NOMO-1 treated with DMSO at 0.1 percent for 48 hours (cell line): ENCODE measurements at regions not wholly inside any gene's neighbourhood (a gene's known extent, or its start where the extent isn't known, plus 50 kb on each side); places are given as distances from the start of the nearest gene placed in this dataset.

Source experiments
- DNase-seq: peaks from one replicate; lab custom pipeline; 2025; ENCODE audit not compliant: unreplicated experiment; lab: John Stamatoyannopoulos, UW

DNA sequence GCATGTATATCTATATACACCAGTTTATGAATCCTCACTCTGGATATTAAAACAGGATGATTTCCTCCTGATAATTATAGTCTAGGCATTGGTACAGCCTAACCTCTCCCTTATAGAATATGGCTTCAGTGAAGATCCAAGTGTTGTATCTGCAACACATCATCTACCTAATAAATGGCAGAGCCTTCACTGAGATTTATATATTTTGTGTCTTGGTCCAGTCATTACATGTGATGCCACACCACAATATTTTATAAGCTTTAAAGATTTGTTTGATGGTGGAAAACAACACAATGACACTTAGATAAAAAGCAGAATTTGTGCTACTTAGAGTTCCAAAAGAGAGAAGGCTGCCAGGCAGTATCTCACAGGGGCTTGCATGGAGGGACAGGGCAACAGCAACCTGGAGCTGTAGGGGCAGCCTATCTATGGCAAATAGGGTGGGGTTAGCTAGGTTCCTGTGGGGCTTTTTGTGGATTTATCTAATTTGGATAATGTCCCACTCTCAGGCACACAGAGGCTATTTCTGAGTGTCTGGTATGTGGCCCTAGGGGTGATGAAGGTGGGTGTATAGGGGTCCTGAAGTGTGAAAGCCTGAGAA lies 1736.7 kb upstream of the PRR20A start:
- DNase-seq, result no peak

DNA sequence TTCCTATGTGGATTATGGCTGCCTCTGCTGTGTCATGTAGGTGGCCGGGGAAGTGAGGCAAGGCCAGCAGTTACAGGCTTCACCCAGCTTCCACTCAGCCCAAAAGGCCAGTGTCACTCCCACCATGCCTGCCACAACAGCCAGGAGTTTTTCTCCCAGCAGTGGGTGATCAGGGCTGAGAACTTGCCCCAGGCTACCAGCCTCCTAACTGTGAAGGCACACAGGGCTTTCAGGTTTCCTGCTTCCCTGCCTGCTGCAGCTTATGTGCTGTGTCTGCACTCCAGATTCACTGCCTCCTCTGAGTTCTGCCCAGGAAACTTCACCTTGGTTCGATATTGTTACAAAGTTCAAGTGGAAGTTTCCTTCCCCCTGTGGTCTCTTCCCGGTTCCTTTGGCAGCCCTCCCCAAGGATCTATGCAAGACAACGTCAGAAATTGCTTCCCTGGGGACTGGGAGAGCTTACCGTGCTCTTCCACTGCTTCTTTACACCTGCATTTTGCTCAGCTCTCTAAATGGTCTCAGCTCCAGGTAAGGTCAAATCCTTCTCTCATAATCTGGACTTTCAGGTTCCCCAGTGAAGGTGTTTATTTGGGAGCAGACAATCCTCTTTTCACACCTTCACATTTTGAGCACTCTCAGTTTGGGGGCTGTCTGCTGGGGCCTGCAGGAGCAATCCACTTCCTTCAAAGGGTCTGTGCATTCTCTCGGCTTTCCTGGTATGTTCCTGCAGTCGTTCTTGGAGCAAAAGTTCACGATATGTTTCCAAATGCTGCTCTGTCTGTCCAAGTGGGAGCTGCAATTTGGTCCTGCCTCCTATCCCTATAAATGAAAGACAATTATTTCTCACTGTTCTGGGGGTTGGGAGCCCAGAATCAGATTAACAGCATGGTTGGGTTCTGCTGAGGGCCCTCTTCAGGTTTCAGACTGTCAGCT lies 1730.1 kb upstream of the PRR20A start:
- no peak for DNase-seq

DNA sequence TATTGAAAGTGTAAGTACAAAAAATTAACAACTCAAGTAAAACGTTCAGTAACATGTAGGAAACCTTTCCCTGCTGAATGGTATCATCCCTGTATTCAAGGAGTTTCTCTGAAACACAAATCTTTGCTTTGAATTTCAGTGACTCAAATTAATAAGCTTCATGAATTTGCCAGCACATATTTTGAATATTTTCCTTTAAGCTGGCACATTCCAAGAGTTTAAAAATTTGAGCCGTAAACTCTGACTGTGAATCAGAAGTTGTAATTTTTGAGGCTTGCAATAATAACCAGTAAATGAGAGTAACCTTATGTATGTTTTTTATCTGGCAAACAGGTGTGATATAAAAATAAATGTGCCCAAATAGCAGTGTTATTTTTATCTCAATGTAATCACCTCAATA lies 1722.6 kb upstream of the PRR20A start:
- no peak for DNase-seq

DNA sequence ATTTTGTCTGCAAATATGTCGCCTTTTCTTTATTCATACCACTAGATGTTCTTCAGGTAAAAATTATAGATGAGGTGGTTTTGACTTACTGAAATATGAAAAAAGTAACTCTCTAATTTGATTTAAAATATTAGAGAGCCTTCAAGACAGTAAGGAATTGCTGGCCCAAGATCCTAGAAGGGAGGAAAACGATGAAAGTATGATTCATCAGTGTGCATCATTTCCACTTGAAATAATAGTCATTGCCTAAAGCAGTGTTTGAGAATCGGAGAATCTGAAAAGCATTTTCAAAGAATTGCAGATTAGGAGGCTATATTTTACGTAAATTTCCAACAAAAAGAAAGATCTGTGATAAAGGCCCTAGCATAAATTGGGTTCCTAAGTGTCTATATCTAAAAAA lies 1707.9 kb upstream of the PRR20A start:
- no peak for DNase-seq

DNA sequence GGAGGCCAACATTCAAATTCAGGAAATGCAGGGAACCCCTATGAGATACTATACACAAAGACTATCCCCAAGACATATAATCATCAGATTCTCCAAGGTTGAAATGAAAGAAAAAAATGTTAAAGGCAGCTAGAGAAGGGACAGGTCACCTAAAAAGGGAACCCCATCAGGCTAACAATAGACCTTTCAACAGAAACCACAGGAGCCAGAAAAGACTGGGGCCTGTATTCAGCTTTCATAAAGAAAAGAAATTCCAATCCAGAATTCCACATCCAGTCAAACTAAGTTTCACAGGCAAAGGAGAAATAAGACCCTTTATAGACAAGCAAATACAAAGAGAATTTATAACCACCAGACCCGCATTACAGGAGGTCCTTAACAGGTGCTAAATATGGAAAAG lies 1703.6 kb upstream of the PRR20A start:
- no peak for DNase-seq

DNA sequence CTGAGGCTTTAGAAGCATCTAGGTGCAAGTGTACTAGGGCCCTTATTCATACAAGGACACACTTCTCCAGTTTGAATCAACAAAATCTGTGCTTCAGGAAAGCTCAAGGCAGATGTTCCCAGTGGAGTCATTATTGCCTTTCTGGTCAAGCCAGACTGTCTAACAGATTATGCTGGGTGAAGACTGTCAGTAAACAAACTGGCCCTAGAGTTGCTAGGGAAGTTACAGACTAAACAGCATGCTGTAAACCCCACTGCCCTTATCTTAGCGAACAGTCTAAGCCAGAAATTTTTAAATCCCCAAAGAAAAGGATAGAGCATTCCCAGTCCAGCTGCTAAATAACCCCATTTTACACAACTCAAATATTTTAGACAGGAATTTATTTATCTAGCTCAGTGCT lies 1701.3 kb upstream of the PRR20A start:
- DNase-seq, result no peak

DNA sequence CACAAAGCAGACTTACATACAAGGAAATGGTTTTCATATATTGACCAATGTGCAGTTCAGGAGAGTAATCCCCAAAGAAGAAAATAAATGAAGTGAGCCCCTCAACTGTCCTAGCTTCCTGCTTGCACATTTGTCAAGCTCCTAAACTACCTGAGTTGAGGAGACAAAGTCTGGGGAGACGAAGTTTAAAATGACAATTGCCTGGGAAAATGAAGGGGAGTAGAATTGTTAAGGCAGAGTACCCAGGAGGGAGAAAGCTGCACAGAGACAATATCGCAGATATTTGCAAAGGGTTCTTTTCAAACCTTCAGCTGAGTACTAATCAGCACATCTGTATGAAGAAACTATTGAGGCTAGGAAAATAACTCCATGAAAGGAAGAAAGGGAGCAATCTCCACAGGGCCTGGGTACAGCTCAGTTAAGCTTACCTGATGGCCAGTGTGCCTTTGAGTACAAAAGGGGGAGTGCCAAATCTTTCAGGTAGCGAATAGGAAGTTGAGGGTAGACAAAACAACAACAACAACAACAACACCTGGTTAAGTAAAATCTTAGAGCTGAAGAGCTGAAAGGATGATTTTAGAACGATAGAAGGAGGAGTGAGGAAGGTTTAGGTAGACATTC lies 1700.1 kb upstream of the PRR20A start:
- no peak for DNase-seq

DNA sequence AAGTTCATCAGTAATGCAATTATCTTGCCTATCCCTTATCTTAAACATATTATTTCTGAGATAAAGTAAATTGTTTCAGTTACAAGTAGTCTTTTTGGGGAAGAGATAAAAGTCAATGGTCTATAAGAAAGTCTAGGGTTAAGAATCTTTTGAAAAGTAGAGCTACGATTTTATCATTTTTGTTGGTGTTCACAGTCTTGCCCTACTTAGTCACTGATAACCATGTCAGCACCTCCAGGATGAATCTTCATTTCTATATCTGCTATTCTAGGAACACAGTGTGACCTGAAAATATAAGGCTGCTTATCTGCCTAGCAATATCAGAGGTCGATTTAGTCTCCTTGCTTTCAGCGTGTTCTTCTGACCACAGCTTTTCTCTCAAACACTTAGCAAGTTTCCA lies 1676.5 kb upstream of the PRR20A start:
- no peak for DNase-seq

DNA sequence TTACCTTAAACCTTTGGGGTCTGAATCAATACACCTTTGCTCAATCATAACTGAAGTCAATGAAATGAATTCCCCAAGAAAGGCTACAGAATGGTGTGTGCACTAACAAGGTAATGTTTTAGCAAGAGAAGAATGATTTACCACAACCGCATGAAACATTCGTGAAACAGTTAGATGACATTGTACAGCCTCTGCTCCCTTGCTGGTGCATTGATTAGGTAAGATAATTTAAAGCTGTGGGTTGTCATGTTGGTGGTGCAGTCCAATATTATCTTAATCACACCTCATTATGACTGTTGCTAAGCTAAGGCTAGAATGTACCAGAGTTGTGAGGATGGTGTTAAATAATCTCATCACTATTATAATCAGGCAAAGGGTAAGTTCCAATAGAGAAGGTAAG lies 1673.2 kb upstream of the PRR20A start:
- no peak for DNase-seq

DNA sequence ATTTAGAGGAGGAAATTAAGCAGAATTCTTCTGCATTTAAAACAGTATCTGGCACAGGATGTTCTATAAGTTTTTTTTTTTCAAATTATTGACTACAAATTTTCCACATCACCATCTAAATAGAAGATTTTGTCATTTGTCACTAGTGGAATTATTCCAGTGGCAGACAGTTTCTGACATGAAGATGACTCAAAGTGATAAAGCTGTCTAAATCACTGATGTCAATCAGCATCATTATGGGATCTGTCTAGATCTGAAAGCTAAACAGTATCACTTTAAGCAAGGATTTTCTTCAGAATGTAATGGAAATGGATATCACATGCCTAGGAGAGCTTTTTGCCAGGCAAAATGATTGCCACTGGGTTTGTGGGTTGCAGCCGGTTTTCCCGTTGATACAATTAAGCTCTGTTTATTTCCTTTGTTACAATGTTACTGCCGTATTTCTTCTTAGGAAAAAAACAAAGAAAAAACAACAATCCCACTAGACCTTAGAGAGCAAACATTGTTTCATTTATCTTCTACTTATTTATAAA lies 1657.0 kb upstream of the PRR20A start:
- no peak for DNase-seq

DNA sequence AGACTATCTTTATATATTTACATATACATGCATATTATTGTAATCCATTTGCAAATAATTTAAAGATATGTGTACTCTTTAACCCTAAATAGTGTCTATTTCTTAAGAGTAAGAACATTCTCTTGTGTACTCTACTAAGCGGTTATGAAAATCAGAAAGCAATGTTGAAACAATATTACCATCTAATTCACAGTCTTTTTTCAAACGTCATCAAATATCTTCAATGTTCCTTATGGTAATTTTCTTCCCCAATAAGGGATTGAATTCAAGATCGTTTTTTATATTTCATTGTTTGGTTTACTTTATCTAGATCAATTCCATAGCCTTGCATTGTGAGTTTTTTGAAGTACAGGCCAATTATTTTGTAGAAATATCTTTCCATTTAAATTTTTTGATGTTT lies 1647.4 kb upstream of the PRR20A start:
- no peak for DNase-seq

DNA sequence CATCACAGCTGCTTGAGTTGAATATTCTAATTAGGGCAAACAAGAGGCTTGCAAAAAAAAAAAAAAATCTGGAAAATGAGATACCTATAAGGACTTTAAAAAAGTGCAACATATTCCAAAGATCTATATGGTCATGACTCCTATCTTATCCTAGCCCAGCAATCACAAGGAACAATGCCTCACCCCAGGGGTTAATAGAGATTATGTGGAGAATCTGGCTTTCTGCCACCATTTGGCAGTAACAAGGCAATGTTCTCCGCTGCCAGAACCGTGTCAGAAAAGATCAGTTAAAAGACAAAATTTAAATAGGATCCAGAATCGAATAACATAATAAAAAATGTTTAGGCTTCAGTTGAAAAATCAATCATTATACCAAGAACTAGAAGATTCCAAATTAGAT lies 1643.2 kb upstream of the PRR20A start:
- DNase-seq, result no peak

DNA sequence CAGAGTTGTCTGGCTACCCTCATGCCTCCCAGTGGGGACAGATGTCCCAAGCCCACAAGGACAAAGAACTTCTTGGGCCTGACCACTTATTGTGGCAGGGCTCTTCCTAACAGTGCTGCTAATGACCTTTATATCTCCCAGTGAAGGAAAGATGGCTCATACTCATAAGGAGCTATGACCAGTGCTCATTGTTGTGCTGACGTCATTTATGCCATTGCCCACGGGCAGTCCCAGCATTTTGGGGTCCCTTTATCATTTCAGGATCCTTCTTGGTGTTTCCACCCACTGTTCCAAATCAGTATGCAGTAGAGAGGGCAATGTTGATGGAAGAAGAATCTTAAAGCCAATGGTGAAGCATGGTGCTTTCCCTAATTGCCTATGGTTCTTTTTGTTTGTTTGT lies 1640.0 kb upstream of the PRR20A start:
- no peak for DNase-seq

DNA sequence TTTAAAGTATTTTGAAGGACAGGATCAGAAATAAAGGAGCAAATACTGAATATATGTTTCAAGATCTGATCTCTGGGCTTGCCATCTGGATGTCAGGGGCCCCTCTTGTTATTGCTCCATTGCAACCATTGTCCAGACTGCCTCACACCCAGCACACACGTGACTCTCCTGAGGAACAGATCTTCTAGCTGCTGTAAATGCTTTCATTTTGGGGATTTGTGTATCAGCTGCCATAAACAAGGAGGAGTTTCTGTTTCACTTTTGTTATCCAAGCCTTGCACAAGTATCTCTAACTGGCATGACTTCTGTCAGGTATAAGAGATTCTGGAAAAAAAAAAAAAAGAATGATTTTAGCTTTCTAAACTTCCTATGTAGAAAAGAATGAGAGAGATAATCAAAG lies 1624.1 kb upstream of the PRR20A start:
- DNase-seq, result peak; percentile 16

DNA sequence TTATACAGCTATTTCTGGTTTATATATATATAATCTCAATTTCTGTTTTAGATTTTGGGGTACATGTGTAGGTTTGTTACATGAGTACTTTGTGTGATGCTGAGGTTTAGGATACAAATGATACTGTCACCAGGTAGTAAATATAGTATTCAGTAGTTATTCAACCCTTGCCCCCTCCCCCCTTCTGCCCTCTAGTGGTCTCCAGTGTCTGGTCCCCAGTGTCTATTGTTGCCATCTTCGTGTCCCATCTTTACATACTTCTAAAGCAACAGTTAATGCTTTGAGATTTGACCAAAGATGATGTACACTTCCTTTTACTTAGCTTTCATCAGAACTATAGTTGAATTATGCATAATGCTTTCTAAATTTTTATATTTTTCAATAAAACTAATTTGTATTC lies 1623.4 kb upstream of the PRR20A start:
- no peak for DNase-seq

DNA sequence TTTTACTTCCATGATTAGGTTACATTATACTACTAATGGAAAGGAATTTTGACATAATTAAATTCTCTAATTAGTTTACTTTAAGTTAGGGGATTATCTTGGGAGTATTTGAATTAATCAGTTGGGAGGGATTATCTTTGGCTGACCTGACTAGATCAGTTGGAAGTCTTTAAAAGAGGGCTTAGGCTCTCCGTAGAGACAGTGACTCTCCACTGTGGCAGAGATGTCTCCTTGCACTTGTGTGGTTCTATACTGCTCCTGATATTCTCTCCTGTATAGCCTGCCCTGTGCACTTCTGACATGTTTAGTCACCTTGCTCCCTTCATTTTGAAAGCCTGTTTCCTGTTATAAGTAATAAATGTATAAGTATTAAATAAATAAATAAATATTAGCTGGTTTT lies 1612.3 kb upstream of the PRR20A start:
- DNase-seq, result no peak

DNA sequence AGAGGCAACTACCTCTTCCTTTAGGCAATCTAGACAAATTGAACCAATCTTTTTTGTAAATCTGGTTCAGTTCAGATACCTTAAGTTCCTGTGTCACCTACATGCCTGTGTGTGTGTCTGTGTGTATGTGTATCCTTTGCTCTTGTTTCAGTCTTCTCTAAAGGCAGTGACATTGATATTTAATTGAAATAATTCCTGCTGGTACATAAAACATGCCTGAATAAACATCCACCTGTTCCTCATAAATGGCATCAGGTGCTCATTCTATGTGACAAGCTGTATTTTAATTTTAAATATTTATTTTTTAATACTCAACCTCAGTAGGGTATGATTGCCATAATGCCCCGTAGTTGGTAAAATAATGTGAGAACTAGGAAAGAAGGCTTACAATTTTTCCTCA lies 1606.4 kb upstream of the PRR20A start:
- no peak for DNase-seq

DNA sequence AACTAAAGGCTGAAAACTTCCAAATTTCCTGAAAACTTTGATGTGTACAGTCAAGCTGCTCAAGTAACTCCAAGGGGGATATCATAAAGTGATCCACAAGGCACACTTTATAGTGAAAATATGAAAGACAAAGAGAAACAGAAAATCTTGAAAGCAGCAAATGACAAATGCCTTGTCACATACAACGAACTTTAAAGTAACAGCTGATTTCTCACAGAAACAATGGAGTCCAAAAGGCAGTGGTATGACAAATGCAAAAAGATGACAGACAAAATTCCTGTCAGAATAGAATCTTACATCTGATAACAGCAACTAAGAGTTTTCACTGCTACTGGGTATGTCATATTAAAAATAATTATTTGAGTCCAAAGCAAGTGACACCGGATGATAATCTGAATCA lies 1602.3 kb upstream of the PRR20A start:
- no peak for DNase-seq

DNA sequence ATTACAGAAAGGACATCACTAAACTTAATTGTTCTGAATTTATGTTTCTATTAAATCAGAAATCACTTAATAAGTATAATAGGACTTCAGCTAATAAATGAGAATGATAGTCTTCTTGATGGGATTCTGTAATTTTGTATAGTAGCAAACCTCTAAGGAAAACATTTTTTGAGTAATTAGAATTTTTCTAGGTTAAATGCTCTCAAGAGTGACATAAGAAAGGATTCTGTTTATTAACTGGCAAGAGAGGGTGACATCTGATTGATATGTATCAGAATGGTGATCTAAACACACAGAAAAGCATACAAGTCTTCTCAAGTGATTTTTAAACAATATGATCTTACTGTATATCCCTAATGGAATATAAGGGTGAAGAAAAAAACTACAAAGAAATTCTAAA lies 1597.7 kb upstream of the PRR20A start:
- DNase-seq, result no peak

DNA sequence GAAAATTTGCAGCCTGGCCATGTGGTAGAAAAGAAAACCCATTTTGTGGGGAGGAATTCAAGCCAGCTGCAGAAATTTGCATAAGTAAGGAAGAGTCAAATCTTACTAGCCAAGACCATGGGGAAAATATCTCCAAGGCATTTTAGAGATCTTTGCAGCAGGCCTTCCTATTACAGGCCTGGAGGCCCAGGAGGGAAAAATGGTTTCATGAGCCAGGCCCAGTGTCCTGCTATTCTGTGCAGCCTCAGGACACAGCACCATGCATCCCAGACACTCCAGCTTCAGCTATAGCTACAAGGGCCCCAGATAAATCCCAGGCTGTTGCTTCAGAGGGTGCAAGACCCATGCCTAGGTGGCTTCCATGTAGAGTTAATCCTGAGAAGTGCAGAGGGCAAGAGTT lies 1590.1 kb upstream of the PRR20A start:
- DNase-seq, result no peak

DNA sequence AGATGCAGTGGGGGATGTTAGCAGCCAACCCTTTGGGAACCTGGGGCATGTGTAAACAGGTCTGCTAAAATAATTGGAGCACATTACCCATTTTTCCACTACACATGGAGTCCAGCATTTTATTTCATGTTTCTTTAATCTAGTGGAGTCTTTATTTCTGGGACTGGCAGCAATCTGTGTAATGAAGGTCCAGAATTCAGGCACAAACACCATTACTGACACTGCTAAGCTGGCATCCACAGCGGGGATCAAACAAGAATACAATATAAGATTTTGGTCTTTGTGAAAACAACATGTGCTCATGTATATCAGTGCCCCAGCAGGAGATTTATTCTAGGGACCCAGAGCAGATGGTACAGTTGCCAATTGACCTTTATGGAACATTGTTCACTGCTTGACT lies 1587.0 kb upstream of the PRR20A start:
- no peak for DNase-seq

DNA sequence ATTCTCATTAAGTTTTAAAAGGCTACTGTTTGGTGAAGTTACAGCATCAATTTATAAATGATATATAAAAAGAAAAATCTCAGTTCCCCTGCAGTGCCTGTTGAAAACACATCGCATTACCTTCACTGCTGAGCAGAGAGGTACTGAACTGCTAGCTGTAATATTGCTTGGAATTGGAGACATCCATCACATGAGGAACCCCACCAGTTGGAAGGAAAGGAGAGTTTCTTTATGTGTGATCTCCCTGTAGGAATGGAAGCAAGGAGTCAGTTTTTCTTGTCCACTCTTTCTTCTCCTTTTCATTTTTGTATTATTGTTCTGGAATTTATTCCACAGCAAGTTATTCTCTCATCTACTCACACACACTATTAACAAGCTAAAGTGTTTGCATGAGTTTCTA lies 1586.0 kb upstream of the PRR20A start:
- DNase-seq, result no peak
